ENCODE measurements at regions not wholly inside any gene's neighbourhood (a gene's known extent, or its start where the extent isn't known, plus 50 kb on each side); places are given as distances from the start of the nearest gene placed in this dataset.
"Not testable (repeated sequence)": the region's sequence is repeated elsewhere in the genome, so short reads cannot be mapped to it uniquely, and the experiment has no call there.

DNA sequence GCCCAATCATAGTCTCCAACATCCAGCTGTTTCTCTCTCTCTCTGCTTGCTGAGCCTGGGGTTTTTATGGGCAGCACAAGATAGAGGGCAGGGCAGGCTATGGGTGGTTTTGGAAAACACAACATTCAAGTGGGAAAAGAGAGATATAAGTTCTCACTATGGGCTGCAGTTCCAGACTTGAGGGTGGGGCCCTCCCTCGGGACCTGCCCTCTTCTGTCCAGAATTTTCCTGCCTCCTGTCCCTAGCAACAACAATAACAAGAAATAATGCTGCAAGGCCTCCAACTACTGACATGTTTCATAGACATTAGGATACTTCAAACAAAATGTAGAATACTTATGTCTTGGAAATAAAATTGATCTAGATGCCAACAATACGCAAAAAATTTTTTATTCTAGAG is 107.8 kb downstream of the C18orf54 start:
- TF ChIP-seq, protein P1, sequence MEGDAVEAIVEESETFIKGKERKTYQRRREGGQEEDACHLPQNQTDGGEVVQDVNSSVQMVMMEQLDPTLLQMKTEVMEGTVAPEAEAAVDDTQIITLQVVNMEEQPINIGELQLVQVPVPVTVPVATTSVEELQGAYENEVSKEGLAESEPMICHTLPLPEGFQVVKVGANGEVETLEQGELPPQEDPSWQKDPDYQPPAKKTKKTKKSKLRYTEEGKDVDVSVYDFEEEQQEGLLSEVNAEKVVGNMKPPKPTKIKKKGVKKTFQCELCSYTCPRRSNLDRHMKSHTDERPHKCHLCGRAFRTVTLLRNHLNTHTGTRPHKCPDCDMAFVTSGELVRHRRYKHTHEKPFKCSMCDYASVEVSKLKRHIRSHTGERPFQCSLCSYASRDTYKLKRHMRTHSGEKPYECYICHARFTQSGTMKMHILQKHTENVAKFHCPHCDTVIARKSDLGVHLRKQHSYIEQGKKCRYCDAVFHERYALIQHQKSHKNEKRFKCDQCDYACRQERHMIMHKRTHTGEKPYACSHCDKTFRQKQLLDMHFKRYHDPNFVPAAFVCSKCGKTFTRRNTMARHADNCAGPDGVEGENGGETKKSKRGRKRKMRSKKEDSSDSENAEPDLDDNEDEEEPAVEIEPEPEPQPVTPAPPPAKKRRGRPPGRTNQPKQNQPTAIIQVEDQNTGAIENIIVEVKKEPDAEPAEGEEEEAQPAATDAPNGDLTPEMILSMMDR (IDR thresholded peaks at IDR 0.05; ENCODE audit: control insufficient read depth, insufficient read depth, low read depth, low read length, missing control alignments): no peak
- no peak for DNase-seq (ENCODE audit: low read depth)
- no peak overlapping the region for H3K4me3 ChIP-seq (ENCODE audit: control insufficient read depth, low read depth, low read length)

DNA sequence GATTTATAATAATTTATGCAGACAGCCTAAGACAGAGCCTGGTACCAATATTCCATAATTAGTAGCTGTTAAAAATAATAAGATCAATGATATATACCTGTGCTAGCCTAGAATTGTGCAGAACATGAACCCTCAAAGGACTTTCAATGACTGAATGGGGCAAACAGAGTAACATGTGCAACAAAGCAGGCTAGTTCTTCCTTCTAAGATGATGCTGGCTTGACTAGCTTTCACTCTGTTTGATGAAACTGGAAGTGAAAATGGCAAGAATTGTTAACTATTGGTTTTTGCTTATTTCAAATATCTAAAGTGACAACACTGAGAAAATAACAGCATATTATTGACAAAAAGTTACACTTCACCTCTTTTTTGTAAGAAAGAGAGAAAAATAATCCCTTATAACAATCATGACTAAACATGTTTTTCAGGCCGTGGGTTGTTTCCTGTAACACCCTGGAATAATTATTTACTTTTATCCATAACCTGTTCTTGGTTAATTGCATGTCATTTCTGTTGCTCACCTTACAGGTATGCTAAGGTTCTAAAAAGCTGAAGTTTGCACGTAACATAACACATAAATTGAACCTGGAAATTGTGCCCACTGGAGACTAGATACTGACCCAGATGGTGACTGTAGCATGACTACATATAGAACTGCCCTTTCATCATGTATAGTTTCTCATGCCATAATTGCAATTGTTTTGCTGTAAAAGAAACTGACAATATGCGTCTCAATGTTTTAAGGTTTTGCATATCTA is 108.7 kb downstream of the C18orf54 start:
- TF ChIP-seq, protein P1 (IDR thresholded peaks at IDR 0.05; ENCODE audit: control insufficient read depth, insufficient read depth, low read depth, low read length, missing control alignments): no peak
- DNase-seq (ENCODE audit: low read depth): no peak
- no peak overlapping the region for H3K4me3 ChIP-seq (ENCODE audit: control insufficient read depth, low read depth, low read length)

DNA sequence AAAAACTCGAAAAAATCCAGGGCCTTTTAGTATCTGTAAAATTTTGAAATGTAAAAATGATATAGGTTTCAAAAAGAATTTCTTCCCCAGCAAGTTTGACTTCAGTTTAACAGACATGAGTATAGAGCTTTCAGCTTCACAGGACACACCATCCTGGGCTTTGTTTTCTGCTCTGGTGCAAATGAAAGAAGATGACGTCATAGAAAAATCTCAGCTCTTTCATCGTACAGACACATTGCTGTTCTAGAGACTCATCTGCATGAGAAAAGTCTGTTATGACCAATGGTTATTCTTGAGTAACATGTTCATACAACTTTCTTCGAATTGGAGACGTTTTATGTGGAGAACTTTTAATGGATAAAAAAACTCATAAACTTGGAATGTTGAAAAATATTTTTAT is 111.7 kb upstream of the DYNAP start:
- TF ChIP-seq, protein P1 (IDR thresholded peaks at IDR 0.05; ENCODE audit: control insufficient read depth, insufficient read depth, low read depth, low read length, missing control alignments): no peak
- no peak overlapping the region for H3K4me3 ChIP-seq (ENCODE audit: control insufficient read depth, low read depth, low read length)
- DNase-seq (ENCODE audit: low read depth): no peak

DNA sequence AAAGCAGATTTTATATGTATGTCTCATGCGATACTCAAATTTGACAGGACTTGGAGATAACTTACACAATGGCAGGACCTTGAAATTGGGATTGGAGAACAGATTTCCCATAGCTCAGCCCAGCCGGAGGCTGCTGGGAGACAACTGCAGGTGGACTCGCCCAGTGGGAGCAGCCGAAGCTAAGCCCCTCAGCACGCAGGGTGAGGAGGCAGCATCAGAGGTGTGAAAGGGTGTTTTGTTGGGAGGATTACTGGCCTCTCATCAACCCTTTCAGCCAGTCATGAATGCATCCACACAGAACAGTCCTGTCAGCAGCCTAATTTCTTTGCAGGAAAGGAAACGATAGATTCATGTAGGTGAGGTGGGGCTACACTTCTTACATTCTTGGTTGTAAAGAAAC is 110.4 kb upstream of the DYNAP start:
- TF ChIP-seq, protein P1 (IDR thresholded peaks at IDR 0.05; ENCODE audit: control insufficient read depth, insufficient read depth, low read depth, low read length, missing control alignments): no peak
- no peak for DNase-seq (ENCODE audit: low read depth)
- H3K4me3 ChIP-seq (ENCODE audit: control insufficient read depth, low read depth, low read length): no peak overlapping the region

DNA sequence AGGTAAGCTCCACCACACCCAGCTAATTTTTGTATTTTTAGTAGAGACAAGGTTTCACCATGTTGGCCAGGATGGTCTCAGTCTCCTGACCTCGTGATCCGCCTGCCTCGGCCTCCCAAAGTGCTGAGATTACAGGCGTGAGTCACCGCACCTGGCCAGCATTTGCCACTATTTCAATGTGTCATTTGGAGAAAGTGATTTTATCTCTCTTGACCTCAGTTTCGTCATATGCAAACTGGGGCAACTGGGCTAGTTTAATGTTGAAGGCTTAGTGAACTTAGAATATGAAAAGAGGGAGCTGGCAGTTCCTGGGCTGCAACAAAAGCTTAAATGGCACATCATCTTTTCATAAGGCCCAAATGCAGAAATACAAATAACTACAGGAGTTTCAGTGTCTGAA is 88.6 kb upstream of the DYNAP start:
- H3K4me3 ChIP-seq (ENCODE audit: control insufficient read depth, low read depth, low read length); DNase-seq (ENCODE audit: low read depth): not testable (repeated sequence)

DNA sequence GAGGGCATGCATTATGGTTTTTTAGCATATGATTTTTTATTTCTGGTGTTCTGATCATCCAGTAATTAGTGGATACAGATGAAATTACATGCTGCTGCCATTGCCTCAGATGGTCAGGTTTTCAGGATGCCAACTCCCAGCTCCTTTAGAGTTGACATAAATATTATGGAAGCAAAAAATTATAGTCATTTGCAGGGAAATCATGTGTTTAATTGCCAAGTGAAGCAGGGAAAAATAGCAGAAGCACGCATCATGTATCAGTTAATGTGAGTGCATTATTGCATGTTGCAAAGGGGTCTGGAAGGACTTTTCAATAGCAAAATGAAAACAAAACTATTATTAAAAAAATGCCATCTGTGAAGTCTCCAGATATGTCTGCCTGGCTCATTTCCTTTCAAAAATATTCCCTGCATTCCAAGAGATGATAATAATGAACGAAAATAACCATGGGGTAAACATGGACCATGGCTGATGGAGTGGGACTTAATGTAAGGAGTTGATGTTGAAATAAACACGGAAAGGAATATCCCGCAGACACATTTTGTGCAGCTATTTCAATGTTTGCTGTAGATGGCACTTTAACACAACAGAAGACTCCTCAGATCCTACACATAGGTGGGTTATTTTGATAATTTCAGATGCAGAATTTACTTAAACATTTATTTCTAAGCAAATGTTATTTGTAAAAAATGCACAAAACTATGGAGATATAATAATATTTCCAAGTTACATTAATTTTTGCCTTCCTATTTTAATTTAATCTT is 87.7 kb upstream of the DYNAP start:
- TF ChIP-seq, protein P1 (IDR thresholded peaks at IDR 0.05; ENCODE audit: control insufficient read depth, insufficient read depth, low read depth, low read length, missing control alignments): no peak
- no peak for DNase-seq (ENCODE audit: low read depth)
- no peak overlapping the region for H3K4me3 ChIP-seq (ENCODE audit: control insufficient read depth, low read depth, low read length)
